Mucosa of descending colon (tissue), 3 donors: ENCODE measurements at regions not wholly inside any gene's neighbourhood (a gene's known extent, or its start where the extent isn't known, plus 50 kb on each side); places are given as distances from the start of the nearest gene placed in this dataset.

ENCODE experiments used
- ATAC-seq: fragments of 200-7000 bp; cut with Tn5 transposase; one replicate; pipeline ENCODE4 v1.9.1; 2020; ENCODE audit warnings: mild to moderate bottlenecking, moderate library complexity
- DNase-seq, 3 donors: peaks; one replicate each; pipeline ENCODE4 v3.0.0-alpha.2; 2020
- H3K36me3 ChIP-seq: fragments of 200-600 bp; one replicate; pipeline ENCODE4 v1.8.0; 2021; ENCODE audit warnings: low read depth, mild to moderate bottlenecking
- H3K4me1 ChIP-seq: fragments of 200-600 bp; one replicate; pipeline ENCODE4 v1.8.0; 2021; ENCODE audit warnings: low read depth, mild to moderate bottlenecking
- H3K4me3 ChIP-seq: fragments of 200-600 bp; one replicate; pipeline ENCODE4 v1.8.0; 2021; ENCODE audit warnings: mild to moderate bottlenecking
- H3K9me3 ChIP-seq: fragments of 200-600 bp; one replicate; pipeline ENCODE4 v1.8.0; 2021; ENCODE audit warnings: mild to moderate bottlenecking
- CTCF ChIP-seq: fragments of 200-600 bp; IDR thresholded peaks from one replicate; pipeline ENCODE4 v1.8.0; 2022; ENCODE audit warnings: antibody characterized with exemption, mild to moderate bottlenecking
- intact Hi-C, 2 donors: fragments of 100-400 bp; cut with DNase I in 1 of 2; cut with micrococcal nuclease in 1 of 2; formaldehyde crosslinking; loops; one replicate each; pipeline versions ENCODE4 v1.11.0 to v1.11.1; 2022; cut with DNase I, micrococcal nuclease
- donor health status: DM: no; HTN: no; CAD: no; lungs with moderate emphysema.
- donor health status: DM: no; HTN: no; CAD: no.
- donor health status: DM: no; HTN: yes; CAD: no.

DNA sequence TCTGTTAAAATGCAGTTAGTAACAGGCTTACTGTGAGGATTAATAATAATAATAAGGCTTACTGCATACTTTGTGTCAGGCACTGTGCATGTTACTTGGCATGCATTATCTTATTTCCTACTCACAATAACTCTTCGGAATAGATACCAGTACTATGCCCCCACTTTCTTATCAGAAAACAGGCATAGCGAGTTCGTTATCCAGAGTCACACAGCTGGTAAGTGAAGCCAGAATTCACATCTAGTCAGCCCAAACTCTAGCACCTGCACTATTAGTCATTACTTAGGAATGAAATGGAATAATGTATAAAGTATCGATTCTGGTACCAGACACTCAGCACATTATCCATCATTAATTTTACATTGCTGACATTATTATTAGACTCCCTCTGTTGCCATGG is 155.7 kb upstream of the BLID start:
- intact Hi-C loops = no loop called here

DNA sequence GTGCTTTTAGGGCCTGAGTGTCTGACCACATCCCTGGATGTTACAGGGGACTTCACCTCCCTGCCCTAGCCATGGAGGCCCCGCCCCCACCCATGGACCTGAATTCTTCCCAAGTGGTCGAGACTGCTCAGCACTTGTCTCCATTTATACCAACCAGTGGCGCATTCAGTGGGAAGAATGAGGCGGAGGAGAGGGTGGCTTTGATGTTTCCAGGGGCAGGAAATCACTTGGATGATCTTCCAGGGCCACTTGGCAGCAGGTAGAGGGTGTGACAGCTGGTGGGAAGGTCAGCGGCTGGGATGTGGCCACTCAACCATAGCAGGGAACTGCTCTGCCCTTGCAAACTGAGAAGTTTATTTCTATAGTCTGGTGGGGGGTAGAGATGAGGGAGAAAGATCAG is 155.1 kb upstream of the BLID start:
- Histone ChIP-seq H3K36me3 (no peaks in the 10 kb centered on the region), H3K4me1 (no peaks in the 10 kb centered on the region), H3K9me3 (no peaks in the 10 kb centered on the region), H3K4me3 (no peak overlapping the region)
- intact Hi-C loops = no loop called here
- DNase-seq = no peak
- ATAC-seq = no peak
- TF ChIP-seq CTCF = no peak

More for the DNA sequence above, 155.7 kb upstream of the BLID start:
- Histone ChIP-seq H3K4me3 (no peak overlapping the region), H3K9me3 (no peaks in the 10 kb centered on the region), H3K4me1 (no peaks in the 10 kb centered on the region), H3K36me3 (no peaks in the 10 kb centered on the region)
- TF ChIP-seq CTCF = no peak
- DNase-seq (no peak), ATAC-seq (no peak)

GRCh38 chr11:122270535-122270934 is 154.5 kb upstream of the BLID start:
- ATAC-seq (no peak), DNase-seq (no peak)
- no peak for TF ChIP-seq CTCF
- Histone ChIP-seq H3K36me3 (no peaks in the 10 kb centered on the region), H3K9me3 (no peaks in the 10 kb centered on the region), H3K4me1 (no peaks in the 10 kb centered on the region), H3K4me3 (no peak overlapping the region)
- intact Hi-C loops = no loop called here

GRCh38 chr11:122269824-122270223 is 153.8 kb upstream of the BLID start:
- no peaks in the 10 kb centered on the region for H3K9me3 ChIP-seq
- H3K36me3 ChIP-seq = no peaks in the 10 kb centered on the region
- TF ChIP-seq CTCF = no peak
- H3K4me1 ChIP-seq = no peaks in the 10 kb centered on the region
- no peak for DNase-seq
- H3K4me3 ChIP-seq = no peak overlapping the region
- intact Hi-C loops = no loop called here
- no peak for ATAC-seq

GRCh38 chr11:122268601-122269130 is 152.7 kb upstream of the BLID start:
- no peaks in the 10 kb centered on the region for H3K4me1 ChIP-seq
- no peak overlapping the region for H3K4me3 ChIP-seq
- ATAC-seq (no peak), DNase-seq (no peak)
- intact Hi-C loops = no loop called here
- no peak for TF ChIP-seq CTCF
- H3K36me3 ChIP-seq = no peaks in the 10 kb centered on the region
- H3K9me3 ChIP-seq = no peaks in the 10 kb centered on the region

DNA sequence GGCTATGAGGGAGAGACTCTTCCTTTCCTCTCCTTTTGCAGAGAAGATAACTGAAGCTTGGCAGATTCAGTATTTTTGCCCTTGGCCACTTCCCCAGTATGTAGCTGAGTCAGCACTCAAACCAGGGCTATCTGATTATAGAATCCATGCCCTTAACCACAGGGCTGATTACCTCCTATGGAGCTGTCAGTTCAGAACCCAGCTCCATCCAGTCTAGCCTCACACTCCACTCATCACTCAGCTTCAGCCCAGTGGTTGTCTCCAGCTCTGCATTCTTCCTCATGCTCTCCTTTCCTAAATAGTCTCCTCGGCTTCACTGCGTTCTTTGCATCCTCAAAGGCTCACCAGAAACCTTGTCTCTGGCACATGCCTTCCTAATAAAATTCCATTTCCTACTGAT is 151.6 kb upstream of the BLID start:
- ATAC-seq (no peak), DNase-seq (no peak)
- Histone ChIP-seq H3K36me3 (no peaks in the 10 kb centered on the region), H3K9me3 (no peaks in the 10 kb centered on the region), H3K4me1 (no peaks in the 10 kb centered on the region), H3K4me3 (no peak overlapping the region)
- TF ChIP-seq CTCF = no peak
- intact Hi-C loops = no loop called here
